ENCODE measurements at regions not wholly inside any gene's neighbourhood (a gene's known extent, or its start where the extent isn't known, plus 50 kb on each side); places are given as distances from the start of the nearest gene placed in this dataset.

GRCh38 chr4:136558940-136559494 lies 973.3 kb downstream of the PCDH18 start:
- DNase-seq (ENCODE audit: low spot score) = no peak
- intact Hi-C loops (cut with DNase I) = no loop called here

- intact Hi-C loops (cut with DNase I) = no loop called here
- no peak for DNase-seq (ENCODE audit: low spot score)
Measured at GRCh38 chr4:136557396-136557795, 974.9 kb downstream of the PCDH18 start.

- DNase-seq (ENCODE audit: low spot score) = no peak
- intact Hi-C loops (cut with DNase I) = loop anchor here in 1 of 2 donors (5.0 kb wide), 1 partner anchor 268 kb away; no protein-coding TSS in a partner anchor
Measured at GRCh38 chr4:136554033-136554432, 978.3 kb downstream of the PCDH18 start.

- intact Hi-C loops (cut with DNase I) = loop anchor here in 1 of 2 donors (5.0 kb wide), 1 partner anchor 271 kb away; no protein-coding TSS in a partner anchor
- DNase-seq (ENCODE audit: low spot score) = no peak
Measured at GRCh38 chr4:136551753-136552152, 980.5 kb downstream of the PCDH18 start.

GRCh38 chr4:136540747-136541146 lies 991.5 kb downstream of the PCDH18 start:
- intact Hi-C loops (cut with DNase I) = no loop called here
- DNase-seq (ENCODE audit: low spot score) = no peak

- intact Hi-C loops (cut with DNase I) = no loop called here
- DNase-seq (ENCODE audit: low spot score) = no peak
Measured at GRCh38 chr4:136528131-136528530, 1004.2 kb downstream of the PCDH18 start.

GRCh38 chr4:136526517-136526916 lies 1005.8 kb downstream of the PCDH18 start:
- DNase-seq (ENCODE audit: low spot score) = no peak
- intact Hi-C loops (cut with DNase I) = no loop called here

GRCh38 chr4:136524039-136524438 lies 1008.3 kb downstream of the PCDH18 start:
- intact Hi-C loops (cut with DNase I) = no loop called here
- peak; percentile 47 for DNase-seq (ENCODE audit: low spot score)

- intact Hi-C loops (cut with DNase I) = no loop called here
- no peak for DNase-seq (ENCODE audit: low spot score)
Measured at GRCh38 chr4:136516371-136516770, 1015.9 kb downstream of the PCDH18 start.

- intact Hi-C loops (cut with DNase I) = no loop called here
- DNase-seq (ENCODE audit: low spot score) = no peak
Measured at GRCh38 chr4:136505020-136505419, 1027.3 kb downstream of the PCDH18 start.

- intact Hi-C loops (cut with DNase I) = no loop called here
- DNase-seq (ENCODE audit: low spot score) = no peak
Measured at GRCh38 chr4:136495851-136496250, 1036.4 kb downstream of the PCDH18 start.

- DNase-seq (ENCODE audit: low spot score) = no peak
- intact Hi-C loops (cut with DNase I) = no loop called here
Measured at GRCh38 chr4:136495076-136495475, 1037.2 kb downstream of the PCDH18 start.

- no peak for DNase-seq (ENCODE audit: low spot score)
- intact Hi-C loops (cut with DNase I) = no loop called here
Measured at GRCh38 chr4:136489101-136489500, 1043.2 kb downstream of the PCDH18 start.

- DNase-seq (ENCODE audit: low spot score) = no peak
- intact Hi-C loops (cut with DNase I) = no loop called here
Measured at GRCh38 chr4:136484996-136485395, 1047.3 kb downstream of the PCDH18 start.

GRCh38 chr4:136476753-136477152 lies 1055.5 kb downstream of the PCDH18 start:
- no peak for DNase-seq (ENCODE audit: low spot score)
- intact Hi-C loops (cut with DNase I) = no loop called here

GRCh38 chr4:136471051-136471450 lies 1061.2 kb downstream of the PCDH18 start:
- DNase-seq (ENCODE audit: low spot score) = no peak
- intact Hi-C loops (cut with DNase I) = no loop called here

- intact Hi-C loops (cut with DNase I) = no loop called here
- DNase-seq (ENCODE audit: low spot score) = no peak
Measured at GRCh38 chr4:136465691-136466090, 1066.6 kb downstream of the PCDH18 start.

GRCh38 chr4:136463941-136464340 lies 1068.4 kb downstream of the PCDH18 start:
- DNase-seq (ENCODE audit: low spot score) = no peak
- intact Hi-C loops (cut with DNase I) = no loop called here

- intact Hi-C loops (cut with DNase I) = no loop called here
- DNase-seq (ENCODE audit: low spot score) = no peak
Measured at GRCh38 chr4:136461533-136461932, 1070.8 kb downstream of the PCDH18 start.

- intact Hi-C loops (cut with DNase I) = no loop called here
- DNase-seq (ENCODE audit: low spot score) = no peak
Measured at GRCh38 chr4:136458326-136458725, 1074.0 kb downstream of the PCDH18 start.

- intact Hi-C loops (cut with DNase I) = no loop called here
Measured at GRCh38 chr4:136457577-136457976, 1074.7 kb downstream of the PCDH18 start.

GRCh38 chr4:136457004-136457403 lies 1075.3 kb downstream of the PCDH18 start:
- no peak for DNase-seq (ENCODE audit: low spot score)
- intact Hi-C loops (cut with DNase I) = no loop called here

More at GRCh38 chr4:136457577-136457976, 1074.7 kb downstream of the PCDH18 start:
- DNase-seq (ENCODE audit: low spot score) = no peak
